Adrenal gland (tissue), 9 donors: ENCODE measurements at regions not wholly inside any gene's neighbourhood (a gene's known extent, or its start where the extent isn't known, plus 50 kb on each side); places are given as distances from the start of the nearest gene placed in this dataset.

ENCODE experiments used
- DNase-seq, 7 donors: peaks; one replicate each; pipeline ENCODE4 v3.0.0-alpha.2; 2019 to 2020
- H3K27ac ChIP-seq, 5 donors: fragments of 200-600 bp; sonication (generic) in 4 of 5; 1 replicate in 3 of 5; 2 replicates in 2 of 5; pipeline versions ENCODE4 v1.5.1 to v1.8.0; 2016 to 2020; ENCODE audit warnings: mild to moderate bottlenecking in 1 of 5
- H3K27me3 ChIP-seq: fragments of 200-600 bp; 2 replicates; pipeline ENCODE4 v1.8.0; 2021
- H3K36me3 ChIP-seq, 2 donors: fragments of 200-600 bp; replicated peaks in 1 of 2; 1 replicate in 1 of 2; 2 replicates in 1 of 2; pipeline versions ENCODE4 v1.5.1 to v1.8.0; 2018 to 2022
- H3K4me1 ChIP-seq, 2 donors: fragments of 200-600 bp; replicated peaks in 1 of 2; 1 replicate in 1 of 2; 2 replicates in 1 of 2; pipeline versions ENCODE4 v1.5.1 to v1.8.0; 2018 to 2021
- H3K4me3 ChIP-seq, 4 donors: fragments of 200-600 bp; sonication (generic) in 3 of 4; one replicate each; pipeline ENCODE4 v1.5.1; 2016 to 2018
- H3K9me3 ChIP-seq, 3 donors: fragments of 200-600 bp; sonication (generic) in 1 of 3; replicated peaks in 1 of 3; 1 replicate in 2 of 3; 2 replicates in 1 of 3; pipeline versions ENCODE4 v1.5.1 to v1.8.0; 2016 to 2021
- CTCF ChIP-seq, 6 experiments: fragments of 450-650 bp in 4 of 6; fragments of 200-600 bp in 2 of 6; sonication (generic) in 1 of 6; IDR thresholded peaks; 1 replicate in 5 of 6; 2 replicates in 1 of 6; pipeline versions ENCODE4 v1.5.1 to v1.8.0; 2016 to 2021; ENCODE audit warnings: antibody characterized with exemption in 6 of 6, mild to moderate bottlenecking in 2 of 6, moderate library complexity in 1 of 6
- POLR2A ChIP-seq, 2 donors: fragments of 450-650 bp; IDR thresholded peaks; one replicate each; pipeline ENCODE4 v1.6.1; 2017; ENCODE audit warnings: antibody characterized with exemption in 2 of 2, mild to moderate bottlenecking in 2 of 2, moderate library complexity in 1 of 2
- WGBS, 4 donors: extraction: QIAGEN DNeasy Blood & Tissue Kit in 2 of 4; methylation state at CpG; one replicate each; pipeline versions ENCODE4 v1.1.5 to v1.1.7; 2013 to 2017; 5-methylcytosine and 5-hydroxymethylcytosine counted together
- intact Hi-C, 2 donors: fragments of 100-400 bp; cut with DNase I; formaldehyde crosslinking; loops; one replicate each; pipeline versions ENCODE4 v1.14.1 to v1.15.0; 2022 to 2023
- donor health status: healthy with polysubstance abuse.
- donor health status: Bipolar disorder and iron deficiency.
- donor health status: DM: yes; HTN: yes; CAD: no.
- donor health status: DM: no; HTN: no; CAD: no.
- donor health status: DM: no; HTN: no; CAD: no.

- TF ChIP-seq POLR2A (IDR thresholded peaks at IDR 0.05) = no peak
- TF ChIP-seq CTCF (IDR thresholded peaks at IDR 0.05) = no peak
Measured at GRCh38 chr12:78756936-78757335, 107.6 kb upstream of the SYT1 start.

GRCh38 chr12:78759367-78759766 lies 105.2 kb upstream of the SYT1 start:
- no peak overlapping the region for H3K27ac ChIP-seq
- no peaks in the 10 kb centered on the region for H3K4me1 ChIP-seq
- DNase-seq = no peak
- H3K36me3 ChIP-seq = no peaks in the 10 kb centered on the region
- no peaks in the 10 kb centered on the region for H3K9me3 ChIP-seq
- no peak overlapping the region for H3K4me3 ChIP-seq
- TF ChIP-seq POLR2A (IDR thresholded peaks at IDR 0.05) (no peak), CTCF (IDR thresholded peaks at IDR 0.05) (no peak)
- no peaks in the 10 kb centered on the region for H3K27me3 ChIP-seq
- intact Hi-C loops = no loop called here
- WGBS, 4 donors = 65 to 88% (median 79%) methylated on average over 3 to 4 of the region's 4 CpGs

More at GRCh38 chr12:78756936-78757335, 107.6 kb upstream of the SYT1 start:
- Histone ChIP-seq H3K36me3 (no peaks in the 10 kb centered on the region), H3K4me3 (no peak overlapping the region), H3K27me3 (no peaks in the 10 kb centered on the region), H3K4me1 (no peaks in the 10 kb centered on the region), H3K27ac (no peak overlapping the region), H3K9me3 (no peaks in the 10 kb centered on the region)
- intact Hi-C loops = no loop called here
- no peak for DNase-seq
- 49 to 69% (median 60%) methylated on average over 2 of the region's 2 CpGs for whole genome bisulfite sequencing, 4 donors

GRCh38 chr12:78760906-78761305 lies 103.7 kb upstream of the SYT1 start:
- no peak for DNase-seq
- intact Hi-C loops = no loop called here
- Histone ChIP-seq H3K27ac (no peak overlapping the region), H3K4me3 (no peak overlapping the region), H3K9me3 (no peaks in the 10 kb centered on the region), H3K4me1 (no peaks in the 10 kb centered on the region), H3K27me3 (no peaks in the 10 kb centered on the region), H3K36me3 (no peaks in the 10 kb centered on the region)
- 78 to 94% (median 86%) methylated on average over 5 of the region's 5 CpGs for WGBS, 4 donors
- TF ChIP-seq CTCF (IDR thresholded peaks at IDR 0.05) = no peak
- no peak for TF ChIP-seq POLR2A (IDR thresholded peaks at IDR 0.05)

- Histone ChIP-seq H3K36me3 (no peaks in the 10 kb centered on the region), H3K9me3 (no peaks in the 10 kb centered on the region), H3K4me3 (no peak overlapping the region), H3K4me1 (no peaks in the 10 kb centered on the region), H3K27me3 (no peaks in the 10 kb centered on the region), H3K27ac (no peak overlapping the region)
- WGBS, 4 donors = 81 to 86% (median 84%) methylated on average over 2 of the region's 2 CpGs
- TF ChIP-seq CTCF (IDR thresholded peaks at IDR 0.05) = no peak
- intact Hi-C loops = no loop called here
- no peak for DNase-seq
Measured at GRCh38 chr12:78764913-78765312, 99.7 kb upstream of the SYT1 start.
